ENCODE measurements at regions not wholly inside any gene's neighbourhood (a gene's known extent, or its start where the extent isn't known, plus 50 kb on each side); places are given as distances from the start of the nearest gene placed in this dataset.

DNA sequence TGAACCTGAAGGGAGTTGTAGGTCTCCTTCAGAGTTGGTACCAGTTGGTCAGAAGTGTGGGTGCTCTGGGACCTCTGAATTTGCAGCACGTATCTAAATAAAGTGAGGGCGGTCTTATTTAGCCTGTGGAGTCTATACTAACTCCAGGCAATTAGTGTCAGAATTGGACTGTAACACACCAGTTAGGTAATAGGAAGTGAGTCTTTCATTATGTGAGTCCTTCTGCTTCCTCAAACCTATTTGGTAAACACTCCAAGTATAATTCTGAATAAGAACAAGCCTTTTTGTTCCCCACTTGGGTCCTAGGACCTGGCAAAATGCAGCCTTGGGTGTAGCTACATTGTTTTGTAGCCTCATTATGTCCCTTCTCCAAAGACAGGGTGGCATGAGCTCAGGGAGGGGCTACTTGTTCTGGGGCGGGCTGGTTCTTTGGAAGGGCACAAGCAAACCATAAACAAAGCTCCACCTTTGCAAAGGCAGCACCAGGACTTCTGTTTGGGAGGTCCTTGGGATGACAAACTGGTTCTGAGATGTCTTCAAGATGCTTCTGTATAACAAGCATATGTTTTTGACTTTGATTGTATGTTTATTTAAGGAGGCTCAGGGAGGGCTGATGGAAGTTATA, 418.0 kb downstream of the ZNF536 start:
- TF ChIP-seq, protein P1, sequence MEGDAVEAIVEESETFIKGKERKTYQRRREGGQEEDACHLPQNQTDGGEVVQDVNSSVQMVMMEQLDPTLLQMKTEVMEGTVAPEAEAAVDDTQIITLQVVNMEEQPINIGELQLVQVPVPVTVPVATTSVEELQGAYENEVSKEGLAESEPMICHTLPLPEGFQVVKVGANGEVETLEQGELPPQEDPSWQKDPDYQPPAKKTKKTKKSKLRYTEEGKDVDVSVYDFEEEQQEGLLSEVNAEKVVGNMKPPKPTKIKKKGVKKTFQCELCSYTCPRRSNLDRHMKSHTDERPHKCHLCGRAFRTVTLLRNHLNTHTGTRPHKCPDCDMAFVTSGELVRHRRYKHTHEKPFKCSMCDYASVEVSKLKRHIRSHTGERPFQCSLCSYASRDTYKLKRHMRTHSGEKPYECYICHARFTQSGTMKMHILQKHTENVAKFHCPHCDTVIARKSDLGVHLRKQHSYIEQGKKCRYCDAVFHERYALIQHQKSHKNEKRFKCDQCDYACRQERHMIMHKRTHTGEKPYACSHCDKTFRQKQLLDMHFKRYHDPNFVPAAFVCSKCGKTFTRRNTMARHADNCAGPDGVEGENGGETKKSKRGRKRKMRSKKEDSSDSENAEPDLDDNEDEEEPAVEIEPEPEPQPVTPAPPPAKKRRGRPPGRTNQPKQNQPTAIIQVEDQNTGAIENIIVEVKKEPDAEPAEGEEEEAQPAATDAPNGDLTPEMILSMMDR (IDR thresholded peaks at IDR 0.05), result no peak
- H3K27me3 ChIP-seq, result no peaks in the 10 kb centered on the region
- H3K36me3 ChIP-seq, result no peaks in the 10 kb centered on the region
- H3K27ac ChIP-seq, result no peak overlapping the region
- DNase-seq (ENCODE audit: low spot score), result peak; percentile 34
- peaks cover 0 to 3% of the 10 kb centered on the region in 2 donors for H3K9me3 ChIP-seq
- H3K4me3 ChIP-seq, result no peak overlapping the region
- H3K4me1 ChIP-seq, result no peaks in the 10 kb centered on the region

DNA sequence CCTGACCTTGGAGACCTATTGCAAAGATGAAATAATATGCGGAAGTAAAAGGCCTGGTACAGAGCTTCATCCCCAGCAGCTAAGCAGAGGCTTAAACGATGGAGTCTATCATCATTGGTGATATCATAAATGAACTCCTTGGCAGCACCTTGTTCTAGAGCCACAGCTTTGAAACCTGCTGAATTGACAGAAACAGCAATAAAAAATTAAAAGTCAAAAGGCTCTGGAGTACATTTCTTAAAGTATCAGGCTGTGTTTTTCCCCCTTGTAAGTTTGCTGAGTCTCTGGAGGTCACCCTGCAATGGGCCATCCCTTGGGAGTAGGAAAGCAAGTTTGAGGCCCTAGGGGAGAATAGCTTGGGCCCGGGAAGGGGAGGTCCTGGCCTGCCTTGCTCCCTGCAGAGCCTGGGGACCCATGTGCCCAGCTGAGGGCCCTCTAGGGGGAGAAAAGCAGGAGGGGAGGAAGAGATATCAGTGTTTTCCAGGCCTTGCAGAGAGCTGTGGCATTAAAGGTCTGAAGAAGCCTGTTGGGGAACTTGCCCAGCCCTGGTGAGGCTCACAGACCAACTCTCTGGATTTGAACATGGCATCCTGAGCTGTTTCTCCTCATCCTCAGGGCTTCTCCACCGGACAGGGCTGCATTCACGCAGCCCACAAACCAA, 416.1 kb downstream of the ZNF536 start:
- peaks cover 0 to 3% of the 10 kb centered on the region in 2 donors for H3K9me3 ChIP-seq

DNA sequence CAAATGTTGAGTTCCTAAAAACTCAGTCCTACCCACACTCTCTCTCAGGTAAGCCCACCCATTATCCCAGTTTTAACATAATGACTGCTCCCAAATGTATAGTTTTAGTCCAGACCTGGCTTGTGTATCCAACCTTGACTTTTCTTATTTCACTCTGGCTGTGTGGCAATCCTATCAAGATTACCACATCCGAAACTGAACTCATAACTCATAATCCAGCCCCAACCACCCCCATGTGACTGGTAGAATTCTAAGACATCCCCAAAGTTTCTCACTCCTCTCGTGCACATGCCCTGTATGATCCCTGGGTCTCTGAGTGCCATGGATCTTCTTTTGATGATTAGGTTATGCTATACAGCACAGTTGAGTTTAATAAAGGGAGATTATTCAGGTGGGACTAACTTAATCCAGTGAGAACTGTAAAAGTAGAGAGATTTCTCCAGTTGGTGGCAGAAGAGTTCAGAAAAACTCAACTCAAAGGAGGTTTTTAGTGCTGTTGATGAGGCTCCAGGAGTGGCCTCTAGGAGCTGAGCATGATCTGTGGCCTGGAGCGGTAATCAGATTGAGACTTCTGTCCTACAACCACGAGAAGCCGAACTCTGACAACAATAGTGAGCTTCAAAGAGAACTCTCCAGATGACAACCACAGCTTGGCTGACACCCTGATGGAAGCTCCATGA, 413.4 kb downstream of the ZNF536 start:
- TF ChIP-seq, protein P1 (IDR thresholded peaks at IDR 0.05), result no peak
- DNase-seq (ENCODE audit: low spot score), result peak; percentile 48
- Histone ChIP-seq H3K4me1 (no peaks in the 10 kb centered on the region), H3K4me3 (no peak overlapping the region), H3K27ac (no peak overlapping the region), H3K27me3 (no peaks in the 10 kb centered on the region), H3K9me3 (peaks cover 0 to 3% of the 10 kb centered on the region in 2 donors), H3K36me3 (no peaks in the 10 kb centered on the region)

More for the DNA sequence above, 416.1 kb downstream of the ZNF536 start:
- TF ChIP-seq, protein P1 (IDR thresholded peaks at IDR 0.05), result no peak
- Histone ChIP-seq H3K4me3 (no peak overlapping the region), H3K27me3 (no peaks in the 10 kb centered on the region), H3K27ac (no peak overlapping the region), H3K4me1 (no peaks in the 10 kb centered on the region), H3K36me3 (no peaks in the 10 kb centered on the region)
- DNase-seq (ENCODE audit: low spot score), result peak; percentile 40

DNA sequence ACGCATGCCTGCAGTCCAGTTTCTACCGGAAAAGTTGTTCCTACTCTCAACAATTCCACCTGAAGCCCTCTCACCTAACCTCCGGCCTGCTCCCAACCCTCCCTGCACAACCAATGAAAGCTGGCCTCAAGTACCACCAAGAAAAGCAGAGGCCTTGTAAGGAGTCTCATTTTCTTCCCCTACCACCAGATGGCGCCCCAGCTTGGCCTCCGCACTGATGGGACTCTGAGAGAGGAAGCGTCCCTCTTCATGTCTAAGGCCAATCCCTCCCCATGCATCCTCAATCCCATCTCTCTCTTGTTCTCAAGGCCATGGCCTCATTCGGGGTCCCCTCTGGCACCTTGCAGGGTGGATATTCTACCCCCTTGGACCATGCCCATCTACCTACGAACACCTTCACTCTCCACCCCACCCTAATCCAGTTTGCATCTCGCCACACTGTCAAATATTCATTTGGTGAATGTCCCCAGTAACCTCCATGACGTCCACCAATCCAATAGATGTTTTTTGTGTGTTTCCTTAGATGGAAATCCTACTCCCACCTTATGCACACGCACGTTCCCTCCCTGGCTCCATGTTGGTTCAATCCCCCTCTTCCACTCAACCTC, 412.8 kb downstream of the ZNF536 start:
- TF ChIP-seq, protein P1 (IDR thresholded peaks at IDR 0.05), result peak; percentile 16 to 60
- Histone ChIP-seq H3K27me3 (no peaks in the 10 kb centered on the region), H3K9me3 (peaks cover 0 to 3% of the 10 kb centered on the region in 2 donors), H3K36me3 (no peaks in the 10 kb centered on the region), H3K4me1 (no peaks in the 10 kb centered on the region), H3K4me3 (no peak overlapping the region), H3K27ac (no peak overlapping the region)
- peak; percentile 59 for DNase-seq (ENCODE audit: low spot score)

DNA sequence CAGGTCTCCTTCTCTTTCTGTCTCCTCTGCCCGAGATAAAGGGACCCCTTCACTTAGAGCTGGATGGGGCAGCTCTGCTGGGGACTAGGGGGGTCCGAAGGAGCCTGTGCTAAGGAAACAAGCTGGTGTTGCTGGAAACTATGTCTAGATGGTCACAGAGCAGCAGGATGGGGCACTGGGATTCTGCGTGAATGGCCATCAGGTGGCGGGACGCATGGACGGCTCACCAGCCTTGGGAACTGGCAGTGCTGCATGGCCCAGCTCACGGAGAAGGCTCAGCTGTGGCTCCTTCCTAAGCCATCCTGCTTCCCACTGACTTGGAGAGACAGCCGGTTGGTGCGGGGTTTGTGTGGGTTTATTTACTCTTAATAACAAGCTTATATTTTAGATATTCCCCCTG, 411.8 kb downstream of the ZNF536 start:
- Histone ChIP-seq H3K36me3 (no peaks in the 10 kb centered on the region), H3K27ac (no peak overlapping the region), H3K9me3 (no peaks in the 10 kb centered on the region), H3K27me3 (no peaks in the 10 kb centered on the region), H3K4me1 (no peaks in the 10 kb centered on the region), H3K4me3 (no peak overlapping the region)
- no peak for DNase-seq (ENCODE audit: low spot score)
- TF ChIP-seq, protein P1 (IDR thresholded peaks at IDR 0.05), result no peak

Measured in right atrium auricular region (tissue), 2 donors.